LNCAP (cell line): ENCODE measurements at regions not wholly inside any gene's neighbourhood (a gene's known extent, or its start where the extent isn't known, plus 50 kb on each side); places are given as distances from the start of the nearest gene placed in this dataset.
A peak's percentile ranks its signal among the peaks of the same experiment; 100 is the strongest.

Source experiments
- TF ChIP-seq, protein P1 (sequence below): fragments of 450-650 bp; IDR thresholded peaks from 2 replicates; pipeline ENCODE4 v1.5.1; 2017; ENCODE audit warnings: mild to moderate bottlenecking

GRCh38 chr16:85987750-85988078, 88.8 kb downstream of the IRF8 start:
- TF ChIP-seq, protein P1, sequence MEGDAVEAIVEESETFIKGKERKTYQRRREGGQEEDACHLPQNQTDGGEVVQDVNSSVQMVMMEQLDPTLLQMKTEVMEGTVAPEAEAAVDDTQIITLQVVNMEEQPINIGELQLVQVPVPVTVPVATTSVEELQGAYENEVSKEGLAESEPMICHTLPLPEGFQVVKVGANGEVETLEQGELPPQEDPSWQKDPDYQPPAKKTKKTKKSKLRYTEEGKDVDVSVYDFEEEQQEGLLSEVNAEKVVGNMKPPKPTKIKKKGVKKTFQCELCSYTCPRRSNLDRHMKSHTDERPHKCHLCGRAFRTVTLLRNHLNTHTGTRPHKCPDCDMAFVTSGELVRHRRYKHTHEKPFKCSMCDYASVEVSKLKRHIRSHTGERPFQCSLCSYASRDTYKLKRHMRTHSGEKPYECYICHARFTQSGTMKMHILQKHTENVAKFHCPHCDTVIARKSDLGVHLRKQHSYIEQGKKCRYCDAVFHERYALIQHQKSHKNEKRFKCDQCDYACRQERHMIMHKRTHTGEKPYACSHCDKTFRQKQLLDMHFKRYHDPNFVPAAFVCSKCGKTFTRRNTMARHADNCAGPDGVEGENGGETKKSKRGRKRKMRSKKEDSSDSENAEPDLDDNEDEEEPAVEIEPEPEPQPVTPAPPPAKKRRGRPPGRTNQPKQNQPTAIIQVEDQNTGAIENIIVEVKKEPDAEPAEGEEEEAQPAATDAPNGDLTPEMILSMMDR: peak; percentile 32; the same call in 1 of the 2 replicates

DNA sequence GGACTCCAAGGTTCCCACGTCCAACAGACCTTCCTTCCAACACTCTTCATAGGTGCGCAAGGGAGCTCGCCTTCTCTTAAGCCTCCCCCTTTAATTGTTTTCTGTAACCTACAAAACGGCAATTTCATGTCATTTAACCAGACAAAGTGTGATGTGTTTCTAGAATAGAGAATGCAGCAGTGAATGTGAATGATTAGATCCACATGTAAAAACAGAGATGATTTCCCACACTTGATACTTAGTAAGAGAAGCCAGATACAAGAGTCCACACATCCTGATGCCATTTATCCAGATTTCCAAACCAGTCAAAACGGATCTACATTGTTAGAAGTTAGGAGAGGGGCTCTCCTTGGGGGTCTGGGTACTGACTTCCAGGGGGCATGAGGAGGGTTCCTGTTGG, 89.3 kb downstream of the IRF8 start:
- TF ChIP-seq, protein P1: no peak

GRCh38 chr16:85988723-85989313, 89.9 kb downstream of the IRF8 start:
- TF ChIP-seq, protein P1: no peak

- TF ChIP-seq, protein P1: no peak
These were observed 90.4 kb downstream of the IRF8 start for GRCh38 chr16:85989376-85989775.

- TF ChIP-seq, protein P1: no peak
These were observed 91.1 kb downstream of the IRF8 start for GRCh38 chr16:85989863-85990643.

DNA sequence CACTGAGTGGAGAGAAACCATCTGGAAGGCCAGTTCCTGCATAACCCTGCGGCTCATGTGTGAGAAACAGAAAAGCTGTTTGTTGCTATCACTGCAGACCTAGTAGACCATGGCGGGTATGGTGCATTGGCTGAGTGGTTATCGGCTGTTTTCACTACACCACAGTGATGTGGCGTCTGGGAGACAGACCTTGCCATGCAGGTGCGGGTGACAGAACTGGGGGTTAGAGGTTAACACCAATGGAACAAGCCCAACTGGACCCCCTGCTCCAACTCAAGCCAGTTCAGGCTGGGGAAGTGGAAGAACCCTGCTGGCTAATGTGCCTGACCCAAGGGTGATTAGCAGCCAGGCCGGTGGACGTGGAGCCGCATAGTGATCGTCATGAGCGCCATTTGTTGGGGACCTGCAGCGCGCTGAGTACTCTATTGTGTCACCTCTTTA, 91.9 kb downstream of the IRF8 start:
- TF ChIP-seq, protein P1: no peak

GRCh38 chr16:85991425-85991824, 92.5 kb downstream of the IRF8 start:
- TF ChIP-seq, protein P1: no peak
